SU-DHL-6 (cell line): ENCODE measurements at regions not wholly inside any gene's neighbourhood (a gene's known extent, or its start where the extent isn't known, plus 50 kb on each side); places are given as distances from the start of the nearest gene placed in this dataset.
"Not testable (repeated sequence)": the region's sequence is repeated elsewhere in the genome, so short reads cannot be mapped to it uniquely, and the experiment has no call there.

ENCODE experiments used
- H2AFZ ChIP-seq: fragments of 200-600 bp; sonication (generic); 2 replicates; pipeline ENCODE4 v1.6.1; 2014; ENCODE audit warnings: low read depth, mild to moderate bottlenecking, moderate library complexity, mixed read lengths, antibody characterized with exemption, low read length; ENCODE audit not compliant: severe bottlenecking
- H3F3A ChIP-seq: fragments of 200-600 bp; shearing (Covaris generic); 2 replicates; pipeline ENCODE4 v1.6.0; 2016; ENCODE audit warnings: antibody characterized with exemption, mild to moderate bottlenecking; ENCODE audit not compliant: insufficient read depth
- H3K27ac ChIP-seq: fragments of 200-600 bp; sonication (generic); 2 replicates; pipeline ENCODE4 v1.5.1; 2016; ENCODE audit warnings: low read depth, mild to moderate bottlenecking, low read length, moderate library complexity, mixed read lengths
- H3K27me3 ChIP-seq: fragments of 200-600 bp; sonication (generic), shearing (Covaris generic); 2 replicates; pipeline ENCODE4 v1.6.0; 2014; ENCODE audit warnings: mild to moderate bottlenecking, low read length
- H3K36me3 ChIP-seq: fragments of 200-600 bp; sonication (generic); 2 replicates; pipeline ENCODE4 v1.6.1; 2014; ENCODE audit warnings: mild to moderate bottlenecking, low read length, mixed read lengths
- H3K4me2 ChIP-seq: fragments of 300-600, 200-600 bp; shearing (Covaris generic), sonication (generic); 2 replicates; pipeline ENCODE4 v1.6.0; 2014; ENCODE audit warnings: low read length, low read depth, mild to moderate bottlenecking; ENCODE audit not compliant: poor library complexity, severe bottlenecking
- H3K4me3 ChIP-seq: fragments of 200-600 bp; sonication (generic); 2 replicates; pipeline ENCODE4 v1.5.1; 2014; ENCODE audit warnings: antibody characterized with exemption, low read length, mild to moderate bottlenecking, mixed read lengths; ENCODE audit not compliant: insufficient read depth, poor library complexity, severe bottlenecking
- H3K79me2 ChIP-seq: fragments of 200-600 bp; sonication (generic); 2 replicates; pipeline ENCODE4 v1.6.1; 2014; ENCODE audit warnings: mild to moderate bottlenecking, low read length, moderate library complexity; ENCODE audit not compliant: insufficient read depth
- H3K9ac ChIP-seq: fragments of 200-600 bp; sonication (generic); 2 replicates; pipeline ENCODE4 v1.7.0; 2014; ENCODE audit warnings: mild to moderate bottlenecking, low read length
- H3K9me2 ChIP-seq: fragments of 200-600 bp; sonication (generic); replicated peaks from 2 replicates; pipeline ENCODE4 v1.6.1; 2014; ENCODE audit warnings: low read length; ENCODE audit not compliant: insufficient read depth
- H3K9me3 ChIP-seq: fragments of 200-600 bp; sonication (generic); 2 replicates; pipeline ENCODE4 v1.6.1; 2014; ENCODE audit warnings: low read length, mixed read lengths; ENCODE audit not compliant: insufficient read depth
- H4K20me1 ChIP-seq: fragments of 200-600 bp; sonication (generic); 2 replicates; pipeline ENCODE4 v1.6.1; 2014; ENCODE audit warnings: low read depth, mild to moderate bottlenecking, antibody characterized with exemption, low read length, moderate library complexity, mixed read lengths
- CTCF ChIP-seq: fragments of 200-600 bp; sonication (generic); IDR thresholded peaks from one replicate; pipeline ENCODE4 v1.5.1; 2017; ENCODE audit warnings: antibody characterized with exemption, mild to moderate bottlenecking, low read length, moderate library complexity; ENCODE audit not compliant: insufficient read depth, poor library complexity, severe bottlenecking
- EZH2phosphoT487 ChIP-seq: fragments of 200-600 bp; sonication (generic), shearing (Covaris generic); conservative IDR thresholded peaks from 2 replicates; pipeline ENCODE4 v1.6.1; 2018; ENCODE audit warnings: mild to moderate bottlenecking, antibody characterized with exemption, low read length, moderate library complexity, mixed read lengths

- TF ChIP-seq CTCF, result no peak
- TF ChIP-seq EZH2phosphoT487, result no peak
- no peaks in the 10 kb centered on the region for H3K9me3 ChIP-seq
These were observed 124.0 kb upstream of the COX7C start for GRCh38 chr5:86493777-86494176.

GRCh38 chr5:86500947-86501346 is 116.8 kb upstream of the COX7C start:
- no peaks in the 10 kb centered on the region for H3K27me3 ChIP-seq
- H3K9ac ChIP-seq, result no peak overlapping the region
- H3K36me3 ChIP-seq, result no peaks in the 10 kb centered on the region
- no peak overlapping the region for H2AFZ ChIP-seq
- no peaks in the 10 kb centered on the region for H3F3A ChIP-seq
- no peaks in the 10 kb centered on the region for H3K79me2 ChIP-seq
- no peak overlapping the region for H3K27ac ChIP-seq
- H3K4me3 ChIP-seq, result no peak overlapping the region
- no peak overlapping the region for H3K4me2 ChIP-seq
- H3K9me2 ChIP-seq, result no peaks in the 10 kb centered on the region
- TF ChIP-seq CTCF (no peak), EZH2phosphoT487 (no peak)
- no peaks in the 10 kb centered on the region for H4K20me1 ChIP-seq
- H3K9me3 ChIP-seq, result no peaks in the 10 kb centered on the region

More at GRCh38 chr5:86493777-86494176, 124.0 kb upstream of the COX7C start:
- Histone ChIP-seq H3K4me3 (no peak overlapping the region), H3K36me3 (no peaks in the 10 kb centered on the region), H4K20me1 (no peaks in the 10 kb centered on the region), H3K27ac (no peak overlapping the region), H3K27me3 (no peaks in the 10 kb centered on the region), H2AFZ (no peak overlapping the region), H3K79me2 (no peaks in the 10 kb centered on the region), H3K9ac (no peak overlapping the region), H3K4me2 (no peak overlapping the region), H3F3A (no peaks in the 10 kb centered on the region), H3K9me2 (no peaks in the 10 kb centered on the region)

GRCh38 chr5:86507574-86507973 is 110.2 kb upstream of the COX7C start:
- Histone ChIP-seq H4K20me1 (no peaks in the 10 kb centered on the region), H3K4me3 (no peak overlapping the region), H2AFZ (no peak overlapping the region), H3K9me3 (no peaks in the 10 kb centered on the region), H3K27me3 (no peaks in the 10 kb centered on the region), H3K4me2 (no peak overlapping the region), H3K9ac (no peak overlapping the region), H3K79me2 (no peaks in the 10 kb centered on the region), H3K36me3 (no peaks in the 10 kb centered on the region), H3F3A (no peaks in the 10 kb centered on the region), H3K9me2 (no peaks in the 10 kb centered on the region), H3K27ac (no peak overlapping the region)
- TF ChIP-seq CTCF (no peak), EZH2phosphoT487 (no peak)

GRCh38 chr5:86510330-86510915 is 107.3 kb upstream of the COX7C start:
- H3K4me3 ChIP-seq, H3K9ac ChIP-seq, H3K9me2 ChIP-seq, H3F3A ChIP-seq, H3K27me3 ChIP-seq, H3K9me3 ChIP-seq, H2AFZ ChIP-seq, H4K20me1 ChIP-seq, H3K4me2 ChIP-seq, H3K27ac ChIP-seq, H3K79me2 ChIP-seq, H3K36me3 ChIP-seq: not testable (repeated sequence)
